K562 (cell line): ENCODE measurements at regions not wholly inside any gene's neighbourhood (a gene's known extent, or its start where the extent isn't known, plus 50 kb on each side); places are given as distances from the start of the nearest gene placed in this dataset.
A peak's percentile ranks its signal among the peaks of the same experiment; 100 is the strongest.

Experiments
- ATAC-seq: fragments of 200-7000 bp; cut with Tn5 transposase; 3 replicates; pipeline ENCODE4 v1.9.1; 2020; ENCODE audit warnings: moderate library complexity
- BruUV-seq: library from RNA; stranded (reverse); fragments of 400-500 nt; replicated peaks from 2 replicates; lab custom pipeline; 2021; lab: Mats Ljungman, UMichigan
- CTCF ChIA-PET: fragments of 300-600 bp; formaldehyde crosslinking; extraction: SDS; loops from one replicate; lab custom pipeline; 2021; ENCODE audit warnings: low intra/inter-chr PET ratio; lab: Yijun Ruan, JAX
- POLR2A ChIA-PET: fragments of 300-600, 350-650 bp; sonication (Branson Sonifier 250); formaldehyde crosslinking; extraction: SDS; loops from one replicate; lab custom pipeline; 2021; ENCODE audit warnings: antibody characterized with exemption, inconsistent platforms; lab: Yijun Ruan, JAX
- DNase-seq, 4 experiments: peaks; one replicate each; pipeline versions ENCODE4 v3.0.0 to v3.0.0-alpha.2; 2011 to 2018; ENCODE audit warnings: low spot score in 3 of 4, mixed read lengths in 3 of 4; ENCODE audit errors: extremely low read depth in 1 of 4
- FAIRE-seq: peaks from 2 replicates; lab custom pipeline; 2011; peaks lifted over from hg19 to GRCh38; lab: Jason Lieb, UNC
- H2AFZ ChIP-seq: 2 replicates; pipeline ENCODE4 v1.6.0; 2011; ENCODE audit warnings: low read depth, low read length, control low read depth, inconsistent platforms
- H3K27ac ChIP-seq: fragments of 200-600 bp; 3 replicates; pipeline ENCODE4 v1.8.0; 2011; ENCODE audit warnings: low read depth, mild to moderate bottlenecking, control low read depth, inconsistent platforms, low read length, moderate library complexity, mixed read lengths; ENCODE audit errors: extremely low read depth
- H3K27me3 ChIP-seq, 2 experiments: fragments of 300-600 bp in 1 of 2; 2 replicates in 1 of 2; 3 replicates in 1 of 2; pipeline versions ENCODE4 v1.6.0 to v1.8.0; 2011; ENCODE audit warnings: inconsistent platforms in 2 of 2, low read length in 2 of 2, mild to moderate bottlenecking in 1 of 2, mixed read lengths in 1 of 2, moderate library complexity in 1 of 2; ENCODE audit not compliant: control insufficient read depth in 2 of 2, insufficient read depth in 2 of 2
- H3K36me3 ChIP-seq: fragments of 300-600 bp; 3 replicates; pipeline ENCODE4 v1.8.0; 2011; ENCODE audit warnings: mild to moderate bottlenecking, low read length, inconsistent platforms; ENCODE audit not compliant: control insufficient read depth, insufficient read depth
- H3K4me1 ChIP-seq, 2 experiments: fragments of 200-600 bp in 1 of 2; replicated peaks in 1 of 2; 2 replicates in 1 of 2; 3 replicates in 1 of 2; pipeline versions ENCODE4 v1.5.1 to v1.8.0; 2011; ENCODE audit warnings: inconsistent platforms in 2 of 2, low read length in 2 of 2, mild to moderate bottlenecking in 1 of 2, mixed read lengths in 1 of 2, moderate library complexity in 1 of 2; ENCODE audit not compliant: control insufficient read depth in 2 of 2, insufficient read depth in 2 of 2
- H3K4me2 ChIP-seq: 2 replicates; pipeline ENCODE4 v1.6.1; 2011; ENCODE audit warnings: low read length, control low read depth, inconsistent platforms, mixed read lengths; ENCODE audit not compliant: insufficient read depth
- H3K4me3 ChIP-seq: fragments of 200-600 bp; sonication (generic), shearing (Covaris generic); 2 replicates; pipeline ENCODE4 v1.5.1; 2016; ENCODE audit warnings: control low read depth, inconsistent platforms
- H3K79me2 ChIP-seq: fragments of 200-600 bp; 3 replicates; pipeline ENCODE4 v1.8.0; 2011; ENCODE audit warnings: low read length, inconsistent platforms; ENCODE audit not compliant: control insufficient read depth, insufficient read depth
- H3K9ac ChIP-seq, 2 experiments: 2 replicates each; pipeline versions ENCODE4 v1.6.0 to v1.6.1; 2011; ENCODE audit warnings: low read depth in 2 of 2, low read length in 2 of 2, control low read depth in 1 of 2, inconsistent platforms in 1 of 2, mild to moderate bottlenecking in 1 of 2, mixed read lengths in 1 of 2; ENCODE audit not compliant: insufficient read depth in 1 of 2
- H3K9me1 ChIP-seq: one replicate; pipeline ENCODE4 v1.6.0; 2011; ENCODE audit warnings: inconsistent platforms, mild to moderate bottlenecking, low read length, moderate library complexity; ENCODE audit not compliant: control insufficient read depth, insufficient read depth
- H3K9me3 ChIP-seq: replicated peaks from 2 replicates; pipeline ENCODE4 v1.5.1; 2011; ENCODE audit warnings: low read depth, low read length, inconsistent platforms; ENCODE audit not compliant: control insufficient read depth, insufficient read depth
- H4K20me1 ChIP-seq: replicated peaks from 2 replicates; pipeline ENCODE4 v1.6.1; 2011; ENCODE audit warnings: low read length, inconsistent platforms, mixed read lengths; ENCODE audit not compliant: control insufficient read depth, insufficient read depth
- CHD2 ChIP-seq: IDR thresholded peaks from 2 replicates; pipeline ENCODE4 v1.6.1; 2011; ENCODE audit warnings: low read depth, low read length
- ESRRA ChIP-seq: fragments of 450-650 bp; IDR thresholded peaks from 2 replicates; pipeline ENCODE4 v1.6.1; 2014; ENCODE audit warnings: low read depth, mild to moderate bottlenecking, moderate library complexity, borderline replicate concordance
- HNRNPK ChIP-seq: fragments of 200-400 bp; formaldehyde crosslinking; IDR thresholded peaks from one replicate; pipeline ENCODE4 v1.6.1; 2018; ENCODE audit warnings: mild to moderate bottlenecking, low read depth, low read length; ENCODE audit not compliant: poor library complexity, severe bottlenecking
- WGBS: fragments of 100-300 bp; shearing (Covaris generic); methylation state at CpG from one replicate; pipeline ENCODE4 v1.1.6; 2016; ENCODE audit warnings: low coverage, mixed read lengths; ENCODE audit not compliant: insufficient coverage; ENCODE audit errors: missing lambda C conversion rate; 5-methylcytosine and 5-hydroxymethylcytosine counted together
- in situ Hi-C: fragments of 300-500 bp; cut with MboI; formaldehyde crosslinking; loops from 4 replicates; pipeline ENCODE4 v1.15.0; 2018; ENCODE audit warnings: inconsistent platforms, mixed read lengths
- intact Hi-C: fragments of 100-400 bp; cut with micrococcal nuclease; formaldehyde crosslinking; loops from 2 replicates; pipeline ENCODE4 v1.14.2; 2022
- TF ChIP-seq, protein P1 (sequence below): fragments of 450-650 bp; IDR thresholded peaks from 2 replicates; pipeline ENCODE4 v1.7.1; 2018; ENCODE audit warnings: mild to moderate bottlenecking, low read depth; ENCODE audit not compliant: partially characterized antibody

DNA sequence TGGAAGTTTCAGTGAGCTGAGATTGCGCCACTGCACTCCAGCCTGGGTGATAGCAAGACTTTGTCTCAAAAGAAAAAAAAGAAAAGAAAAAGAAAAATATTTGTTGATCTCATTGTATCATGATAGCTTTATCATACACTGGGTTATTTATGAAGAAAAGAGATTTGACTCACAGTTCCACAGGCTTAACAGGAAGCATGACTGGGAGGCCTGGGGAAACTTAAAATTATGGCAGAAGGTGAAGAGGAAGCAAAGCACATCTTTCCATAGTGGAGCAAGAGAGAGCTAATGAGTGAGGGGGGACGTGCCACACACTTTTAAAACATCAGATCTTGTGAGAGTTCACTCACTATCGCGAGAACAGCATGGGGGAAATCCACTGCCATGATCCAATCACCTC, 72.7 kb upstream of the FUT8 start:
- Histone ChIP-seq H2AFZ (no peak overlapping the region), H3K27me3 (peaks cover 0 to 2% of the 10 kb centered on the region in 2 experiments; a peak in 1 of 5 replicates), H3K9ac (no peak overlapping the region), H3K27ac (no peak overlapping the region), H3K9me3 (no peaks in the 10 kb centered on the region), H3K9me1 (no peaks in the 10 kb centered on the region), H3K4me2 (no peak overlapping the region), H3K4me1 (no peaks in the 10 kb centered on the region), H3K79me2 (no peaks in the 10 kb centered on the region), H3K36me3 (no peaks in the 10 kb centered on the region), H4K20me1 (no peaks in the 10 kb centered on the region), H3K4me3 (no peak overlapping the region)
- intact Hi-C loops (no loop called here), in situ Hi-C loops (no loop called here)
- CTCF ChIA-PET = no interaction called here
- no TSS peak for BruUV-seq
- POLR2A ChIA-PET = interaction anchor here (0.6 to 0.7 kb wide), 3 partner anchors 11 to 52 kb away, joined by 3 to 5 read pairs (median 4); no protein-coding TSS in a partner anchor
- no peak for TF ChIP-seq HNRNPK
- peak; percentile 81 for TF ChIP-seq CHD2
- TF ChIP-seq, protein P1, sequence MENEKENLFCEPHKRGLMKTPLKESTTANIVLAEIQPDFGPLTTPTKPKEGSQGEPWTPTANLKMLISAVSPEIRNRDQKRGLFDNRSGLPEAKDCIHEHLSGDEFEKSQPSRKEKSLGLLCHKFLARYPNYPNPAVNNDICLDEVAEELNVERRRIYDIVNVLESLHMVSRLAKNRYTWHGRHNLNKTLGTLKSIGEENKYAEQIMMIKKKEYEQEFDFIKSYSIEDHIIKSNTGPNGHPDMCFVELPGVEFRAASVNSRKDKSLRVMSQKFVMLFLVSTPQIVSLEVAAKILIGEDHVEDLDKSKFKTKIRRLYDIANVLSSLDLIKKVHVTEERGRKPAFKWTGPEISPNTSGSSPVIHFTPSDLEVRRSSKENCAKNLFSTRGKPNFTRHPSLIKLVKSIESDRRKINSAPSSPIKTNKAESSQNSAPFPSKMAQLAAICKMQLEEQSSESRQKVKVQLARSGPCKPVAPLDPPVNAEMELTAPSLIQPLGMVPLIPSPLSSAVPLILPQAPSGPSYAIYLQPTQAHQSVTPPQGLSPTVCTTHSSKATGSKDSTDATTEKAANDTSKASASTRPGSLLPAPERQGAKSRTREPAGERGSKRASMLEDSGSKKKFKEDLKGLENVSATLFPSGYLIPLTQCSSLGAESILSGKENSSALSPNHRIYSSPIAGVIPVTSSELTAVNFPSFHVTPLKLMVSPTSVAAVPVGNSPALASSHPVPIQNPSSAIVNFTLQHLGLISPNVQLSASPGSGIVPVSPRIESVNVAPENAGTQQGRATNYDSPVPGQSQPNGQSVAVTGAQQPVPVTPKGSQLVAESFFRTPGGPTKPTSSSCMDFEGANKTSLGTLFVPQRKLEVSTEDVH = no peak
- TF ChIP-seq ESRRA = no peak
- FAIRE-seq (no peak), DNase-seq (no peak), ATAC-seq (no peak)
- WGBS = 29% methylated on average over 2 of the region's 4 CpGs
